COR-L47 (cell line): ENCODE measurements at regions not wholly inside any gene's neighbourhood (a gene's known extent, or its start where the extent isn't known, plus 50 kb on each side); places are given as distances from the start of the nearest gene placed in this dataset.
"Not testable (repeated sequence)": the region's sequence is repeated elsewhere in the genome, so short reads cannot be mapped to it uniquely, and the experiment has no call there.

Source experiments
- DNase-seq: peaks from one replicate; lab custom pipeline; 2025; lab: John Stamatoyannopoulos, UW

GRCh38 chr16:62760398-62760797 lies 724.2 kb upstream of the CDH8 start:
- no peak for DNase-seq

GRCh38 chr16:62755938-62756337 lies 719.7 kb upstream of the CDH8 start:
- DNase-seq = no peak

GRCh38 chr16:62752854-62753253 lies 716.6 kb upstream of the CDH8 start:
- no peak for DNase-seq

- DNase-seq = no peak
Observed at GRCh38 chr16:62751218-62751617, 715.0 kb upstream of the CDH8 start.

GRCh38 chr16:62741692-62742091 lies 705.5 kb upstream of the CDH8 start:
- DNase-seq = no peak

- no peak for DNase-seq
Observed at GRCh38 chr16:62738666-62739460, 702.6 kb upstream of the CDH8 start.

GRCh38 chr16:62732092-62732491 lies 695.9 kb upstream of the CDH8 start:
- DNase-seq = no peak

- DNase-seq = not testable (repeated sequence)
Observed at GRCh38 chr16:62724670-62725269, 688.5 kb upstream of the CDH8 start.

- DNase-seq = no peak
Observed at GRCh38 chr16:62720651-62721050, 684.4 kb upstream of the CDH8 start.

GRCh38 chr16:62717026-62717425 lies 680.8 kb upstream of the CDH8 start:
- DNase-seq = no peak

GRCh38 chr16:62715701-62716100 lies 679.5 kb upstream of the CDH8 start:
- no peak for DNase-seq

- DNase-seq = no peak
Observed at GRCh38 chr16:62712566-62712965, 676.3 kb upstream of the CDH8 start.

GRCh38 chr16:62711797-62712196 lies 675.6 kb upstream of the CDH8 start:
- no peak for DNase-seq

GRCh38 chr16:62709794-62710193 lies 673.6 kb upstream of the CDH8 start:
- no peak for DNase-seq

GRCh38 chr16:62701426-62701825 lies 665.2 kb upstream of the CDH8 start:
- DNase-seq = no peak

GRCh38 chr16:62700426-62701294 lies 664.4 kb upstream of the CDH8 start:
- DNase-seq = no peak

GRCh38 chr16:62692685-62693084 lies 656.4 kb upstream of the CDH8 start:
- DNase-seq = no peak

- no peak for DNase-seq
Observed at GRCh38 chr16:62681819-62682218, 645.6 kb upstream of the CDH8 start.

- DNase-seq = no peak
Observed at GRCh38 chr16:62678796-62679195, 642.6 kb upstream of the CDH8 start.

GRCh38 chr16:62676306-62676705 lies 640.1 kb upstream of the CDH8 start:
- DNase-seq = no peak

- DNase-seq = no peak
Observed at GRCh38 chr16:62665269-62665668, 629.0 kb upstream of the CDH8 start.

- no peak for DNase-seq
Observed at GRCh38 chr16:62664566-62664965, 628.3 kb upstream of the CDH8 start.

GRCh38 chr16:62661435-62661834 lies 625.2 kb upstream of the CDH8 start:
- no peak for DNase-seq
